ENCODE measurements at regions not wholly inside any gene's neighbourhood (a gene's known extent, or its start where the extent isn't known, plus 50 kb on each side); places are given as distances from the start of the nearest gene placed in this dataset.

DNA sequence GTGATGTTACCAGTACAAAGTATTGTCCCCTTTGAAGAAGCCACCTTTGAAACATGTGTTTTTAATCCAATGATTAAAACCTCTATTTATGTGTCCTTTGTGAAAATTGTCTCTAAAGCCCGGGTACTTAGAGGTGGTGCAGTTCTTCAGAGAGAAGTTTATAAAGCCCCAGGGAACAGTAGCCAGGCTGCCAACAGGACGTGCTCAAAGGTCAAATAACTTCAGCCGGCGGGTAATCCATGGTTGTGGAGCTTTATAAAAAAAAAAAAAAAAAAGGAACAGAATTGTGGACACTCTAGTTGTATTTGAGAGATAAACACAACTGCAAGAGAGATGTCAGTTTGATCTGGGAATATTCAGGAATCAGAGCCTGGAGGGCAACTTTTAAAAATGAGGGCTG, 57.9 kb upstream of the CTNND2 start (continued):
- TF ChIP-seq, protein P1, sequence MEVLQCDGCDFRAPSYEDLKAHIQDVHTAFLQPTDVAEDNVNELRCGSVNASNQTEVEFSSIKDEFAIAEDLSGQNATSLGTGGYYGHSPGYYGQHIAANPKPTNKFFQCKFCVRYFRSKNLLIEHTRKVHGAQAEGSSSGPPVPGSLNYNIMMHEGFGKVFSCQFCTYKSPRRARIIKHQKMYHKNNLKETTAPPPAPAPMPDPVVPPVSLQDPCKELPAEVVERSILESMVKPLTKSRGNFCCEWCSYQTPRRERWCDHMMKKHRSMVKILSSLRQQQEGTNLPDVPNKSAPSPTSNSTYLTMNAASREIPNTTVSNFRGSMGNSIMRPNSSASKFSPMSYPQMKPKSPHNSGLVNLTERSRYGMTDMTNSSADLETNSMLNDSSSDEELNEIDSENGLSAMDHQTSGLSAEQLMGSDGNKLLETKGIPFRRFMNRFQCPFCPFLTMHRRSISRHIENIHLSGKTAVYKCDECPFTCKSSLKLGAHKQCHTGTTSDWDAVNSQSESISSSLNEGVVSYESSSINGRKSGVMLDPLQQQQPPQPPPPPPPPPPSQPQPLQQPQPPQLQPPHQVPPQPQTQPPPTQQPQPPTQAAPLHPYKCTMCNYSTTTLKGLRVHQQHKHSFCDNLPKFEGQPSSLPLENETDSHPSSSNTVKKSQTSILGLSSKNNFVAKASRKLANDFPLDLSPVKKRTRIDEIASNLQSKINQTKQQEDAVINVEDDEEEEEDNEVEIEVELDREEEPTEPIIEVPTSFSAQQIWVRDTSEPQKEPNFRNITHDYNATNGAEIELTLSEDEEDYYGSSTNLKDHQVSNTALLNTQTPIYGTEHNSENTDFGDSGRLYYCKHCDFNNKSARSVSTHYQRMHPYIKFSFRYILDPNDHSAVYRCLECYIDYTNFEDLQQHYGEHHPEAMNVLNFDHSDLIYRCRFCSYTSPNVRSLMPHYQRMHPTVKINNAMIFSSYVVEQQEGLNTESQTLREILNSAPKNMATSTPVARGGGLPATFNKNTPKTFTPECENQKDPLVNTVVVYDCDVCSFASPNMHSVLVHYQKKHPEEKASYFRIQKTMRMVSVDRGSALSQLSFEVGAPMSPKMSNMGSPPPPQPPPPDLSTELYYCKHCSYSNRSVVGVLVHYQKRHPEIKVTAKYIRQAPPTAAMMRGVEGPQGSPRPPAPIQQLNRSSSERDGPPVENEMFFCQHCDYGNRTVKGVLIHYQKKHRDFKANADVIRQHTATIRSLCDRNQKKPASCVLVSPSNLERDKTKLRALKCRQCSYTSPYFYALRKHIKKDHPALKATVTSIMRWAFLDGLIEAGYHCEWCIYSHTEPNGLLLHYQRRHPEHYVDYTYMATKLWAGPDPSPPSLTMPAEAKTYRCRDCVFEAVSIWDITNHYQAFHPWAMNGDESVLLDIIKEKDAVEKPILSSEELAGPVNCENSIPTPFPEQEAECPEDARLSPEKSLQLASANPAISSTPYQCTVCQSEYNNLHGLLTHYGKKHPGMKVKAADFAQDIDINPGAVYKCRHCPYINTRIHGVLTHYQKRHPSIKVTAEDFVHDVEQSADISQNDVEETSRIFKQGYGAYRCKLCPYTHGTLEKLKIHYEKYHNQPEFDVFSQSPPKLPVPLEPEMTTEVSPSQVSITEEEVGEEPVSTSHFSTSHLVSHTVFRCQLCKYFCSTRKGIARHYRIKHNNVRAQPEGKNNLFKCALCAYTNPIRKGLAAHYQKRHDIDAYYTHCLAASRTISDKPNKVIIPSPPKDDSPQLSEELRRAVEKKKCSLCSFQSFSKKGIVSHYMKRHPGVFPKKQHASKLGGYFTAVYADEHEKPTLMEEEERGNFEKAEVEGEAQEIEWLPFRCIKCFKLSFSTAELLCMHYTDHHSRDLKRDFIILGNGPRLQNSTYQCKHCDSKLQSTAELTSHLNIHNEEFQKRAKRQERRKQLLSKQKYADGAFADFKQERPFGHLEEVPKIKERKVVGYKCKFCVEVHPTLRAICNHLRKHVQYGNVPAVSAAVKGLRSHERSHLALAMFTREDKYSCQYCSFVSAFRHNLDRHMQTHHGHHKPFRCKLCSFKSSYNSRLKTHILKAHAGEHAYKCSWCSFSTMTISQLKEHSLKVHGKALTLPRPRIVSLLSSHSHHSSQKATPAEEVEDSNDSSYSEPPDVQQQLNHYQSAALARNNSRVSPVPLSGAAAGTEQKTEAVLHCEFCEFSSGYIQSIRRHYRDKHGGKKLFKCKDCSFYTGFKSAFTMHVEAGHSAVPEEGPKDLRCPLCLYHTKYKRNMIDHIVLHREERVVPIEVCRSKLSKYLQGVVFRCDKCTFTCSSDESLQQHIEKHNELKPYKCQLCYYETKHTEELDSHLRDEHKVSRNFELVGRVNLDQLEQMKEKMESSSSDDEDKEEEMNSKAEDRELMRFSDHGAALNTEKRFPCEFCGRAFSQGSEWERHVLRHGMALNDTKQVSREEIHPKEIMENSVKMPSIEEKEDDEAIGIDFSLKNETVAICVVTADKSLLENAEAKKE (CRISPR knock-in tag; IDR thresholded peaks at IDR 0.05) = no peak
- TF ChIP-seq, protein P2, sequence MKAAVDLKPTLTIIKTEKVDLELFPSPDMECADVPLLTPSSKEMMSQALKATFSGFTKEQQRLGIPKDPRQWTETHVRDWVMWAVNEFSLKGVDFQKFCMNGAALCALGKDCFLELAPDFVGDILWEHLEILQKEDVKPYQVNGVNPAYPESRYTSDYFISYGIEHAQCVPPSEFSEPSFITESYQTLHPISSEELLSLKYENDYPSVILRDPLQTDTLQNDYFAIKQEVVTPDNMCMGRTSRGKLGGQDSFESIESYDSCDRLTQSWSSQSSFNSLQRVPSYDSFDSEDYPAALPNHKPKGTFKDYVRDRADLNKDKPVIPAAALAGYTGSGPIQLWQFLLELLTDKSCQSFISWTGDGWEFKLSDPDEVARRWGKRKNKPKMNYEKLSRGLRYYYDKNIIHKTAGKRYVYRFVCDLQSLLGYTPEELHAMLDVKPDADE (IDR thresholded peaks at IDR 0.05) = no peak
- TF ChIP-seq STAT1 (IDR thresholded peaks at IDR 0.05; ENCODE audit: unreplicated experiment) (no peak), NANOG (IDR thresholded peaks at IDR 0.05; ENCODE audit: borderline replicate concordance) (no peak)

- no peak overlapping the region for H3K4me3 ChIP-seq
- H4K20me1 ChIP-seq (replicated peaks; ENCODE audit: insufficient read depth) = no peaks in the 10 kb centered on the region
- no peaks in the 10 kb centered on the region for H3K4me1 ChIP-seq (ENCODE audit: insufficient read depth)
- no peaks in the 10 kb centered on the region for H3K27me3 Mint-ChIP-seq (ENCODE audit: insufficient read depth, low read depth, poor library complexity)
- DNase-seq (ENCODE audit: low spot score) (no peak), ATAC-seq (no peak)
- no peaks in the 10 kb centered on the region for H3K36me3 Mint-ChIP-seq (ENCODE audit: low read depth)
- H3K9me2 ChIP-seq (ENCODE audit: insufficient read depth) = no peaks in the 10 kb centered on the region
- no peak overlapping the region for H3K4me2 ChIP-seq
- no peaks in the 10 kb centered on the region for H3K79me2 ChIP-seq (replicated peaks; ENCODE audit: insufficient read depth)
- TF ChIP-seq CREB1 (CRISPR knock-in tag; IDR thresholded peaks at IDR 0.05; ENCODE audit: low read depth) = no peak
- H3K27ac Mint-ChIP-seq = no peak overlapping the region
- H3K4me1 Mint-ChIP-seq = no peaks in the 10 kb centered on the region
- H3K9me3 Mint-ChIP-seq = no peaks in the 10 kb centered on the region
- no peaks in the 10 kb centered on the region for H3K27me3 ChIP-seq (ENCODE audit: insufficient read depth)
- H3K27ac ChIP-seq (ENCODE audit: low read depth) = no peak overlapping the region
- H3K4me3 Mint-ChIP-seq = no peak overlapping the region
- H3K36me3 ChIP-seq (ENCODE audit: insufficient read depth) = no peaks in the 10 kb centered on the region
- H2AFZ ChIP-seq = no peak overlapping the region
- H3F3A ChIP-seq (replicated peaks; ENCODE audit: low read depth) = no peaks in the 10 kb centered on the region
Measured at GRCh38 chr5:11958321-11958720, 54.1 kb upstream of the CTNND2 start.

All from GM23338 (cell line).